Posterior vena cava (tissue), 2 donors: ENCODE measurements at regions not wholly inside any gene's neighbourhood (a gene's known extent, or its start where the extent isn't known, plus 50 kb on each side); places are given as distances from the start of the nearest gene placed in this dataset.

Experiments
- DNase-seq: peaks from one replicate; pipeline ENCODE4 v3.0.0-alpha.2; 2020; ENCODE audit warnings: low spot score
- intact Hi-C, 2 donors: fragments of 100-400 bp; cut with DNase I; formaldehyde crosslinking; loops; one replicate each; pipeline versions ENCODE4 v1.14.1 to v1.14.2; 2022 to 2023
- donor health status: DM: yes; HTN: yes; CAD: no.
- donor health status: DM: yes; HTN: yes; CAD: no.

DNA sequence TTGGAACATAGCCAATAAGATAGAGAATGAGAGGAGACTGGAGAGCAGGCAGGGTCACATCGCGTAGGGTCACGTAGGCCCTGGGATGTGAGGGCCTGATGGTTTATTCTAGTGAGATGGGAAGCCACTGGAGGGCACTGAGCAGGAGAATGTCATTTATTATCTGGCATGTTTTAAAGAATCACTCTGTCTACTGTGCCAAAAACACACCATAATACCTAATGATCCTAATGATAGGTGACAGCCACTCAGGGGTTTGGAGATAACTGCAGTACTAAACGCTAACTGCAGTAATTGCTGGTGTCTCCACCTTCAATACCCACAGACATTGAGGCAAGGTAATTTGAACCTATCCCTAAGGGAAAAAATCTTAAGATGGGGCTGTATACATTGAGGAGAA, 185.4 kb downstream of the TTLL7 start:
- intact Hi-C loops = no loop called here
- no peak for DNase-seq

DNA sequence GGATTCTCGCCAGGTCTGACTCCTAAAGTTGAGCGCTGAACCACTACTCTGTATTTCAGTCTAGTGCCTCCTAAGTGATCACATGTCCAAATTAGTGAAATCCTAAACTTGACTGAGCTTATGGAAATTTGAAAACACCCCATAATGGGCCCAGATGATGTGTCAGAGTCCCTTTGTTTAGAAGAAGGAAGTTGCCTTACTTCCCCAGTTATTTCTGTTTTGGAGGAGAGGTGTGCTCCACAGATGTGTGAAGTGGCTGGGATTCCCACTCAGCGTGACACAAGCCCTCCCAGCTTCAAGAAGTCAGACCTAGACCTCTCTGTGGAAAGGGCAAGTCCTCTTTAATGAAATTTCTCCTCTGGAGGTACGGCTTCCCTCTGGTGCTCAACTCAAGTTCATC, 188.8 kb downstream of the TTLL7 start:
- intact Hi-C loops = no loop called here
- DNase-seq = no peak

DNA sequence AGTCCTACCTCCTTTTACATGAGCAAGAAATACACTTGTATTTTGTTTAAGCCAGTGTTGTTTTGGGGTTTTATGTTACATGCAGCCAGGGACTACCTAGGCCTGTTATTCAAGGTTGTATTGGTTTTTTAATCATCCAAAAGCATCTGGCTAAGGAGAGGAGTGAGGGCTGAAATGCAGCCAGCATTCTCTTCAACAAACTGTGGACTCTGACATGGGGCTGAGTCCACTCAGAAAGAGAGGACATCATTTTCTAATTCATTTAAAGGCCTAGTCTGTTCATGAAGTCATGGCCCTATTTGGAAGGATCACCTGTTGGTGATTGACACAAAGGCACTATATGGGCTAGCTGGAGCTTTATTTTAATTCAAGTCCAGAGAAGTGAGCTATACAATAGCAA, 190.4 kb downstream of the TTLL7 start:
- intact Hi-C loops = no loop called here
- no peak for DNase-seq

DNA sequence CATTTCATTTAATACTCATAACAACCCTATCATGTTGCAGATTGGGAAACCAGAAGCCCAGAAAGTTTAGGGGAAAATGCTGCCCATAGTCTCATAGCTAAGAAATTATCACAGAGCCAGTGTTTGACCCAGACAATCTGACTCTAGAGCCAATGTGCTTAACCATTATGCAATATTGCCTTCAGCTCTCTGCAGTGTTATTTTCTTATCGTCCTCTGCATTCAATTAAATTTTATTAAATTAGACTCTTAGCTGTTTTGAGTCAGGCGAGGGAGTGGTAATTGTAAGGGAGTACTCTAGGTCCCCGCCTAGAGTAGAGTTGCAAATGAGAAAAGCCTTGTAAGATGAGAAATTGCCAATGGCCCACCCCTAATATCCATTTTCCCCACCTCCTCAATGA, 191.1 kb downstream of the TTLL7 start:
- intact Hi-C loops = no loop called here
- DNase-seq = no peak

DNA sequence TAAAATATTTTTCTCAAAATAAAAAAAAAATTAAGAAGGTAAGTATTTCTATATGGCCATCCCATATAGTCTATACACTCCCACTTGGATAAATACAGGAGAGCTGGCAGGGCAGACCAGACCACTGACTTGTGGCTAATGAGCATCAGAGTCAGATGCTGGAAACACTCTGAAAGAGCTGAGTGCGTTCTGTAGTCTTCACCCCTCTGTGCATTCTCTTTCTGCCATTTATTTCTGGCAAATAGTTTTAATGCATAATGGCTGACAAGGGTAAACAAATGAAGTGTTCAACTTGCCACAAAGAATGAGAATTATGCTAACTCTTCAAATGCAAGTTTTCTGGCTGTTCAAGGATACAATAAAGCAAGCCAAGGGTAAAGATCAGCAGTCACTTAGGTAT, 191.7 kb downstream of the TTLL7 start:
- DNase-seq = no peak
- intact Hi-C loops = no loop called here

DNA sequence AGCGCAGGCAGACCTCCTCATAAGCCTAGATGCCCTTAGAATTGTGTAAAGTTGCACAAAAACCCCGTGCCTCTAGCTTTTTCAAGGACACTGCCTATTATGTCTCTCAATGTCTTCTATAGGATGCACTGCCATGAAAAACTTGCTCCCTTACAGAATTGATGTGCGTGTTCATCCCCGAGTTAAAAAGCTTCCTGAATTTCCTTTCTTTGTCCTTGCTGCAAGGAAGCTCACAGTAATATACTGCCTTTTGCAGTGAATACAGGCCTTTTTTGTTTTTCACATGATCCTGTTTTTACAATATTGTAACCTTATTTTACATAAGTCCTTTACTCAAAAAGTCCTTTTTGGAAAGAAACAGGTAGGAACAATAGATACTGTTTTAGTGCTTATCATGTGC, 193.0 kb downstream of the TTLL7 start:
- intact Hi-C loops = no loop called here
- DNase-seq = no peak

DNA sequence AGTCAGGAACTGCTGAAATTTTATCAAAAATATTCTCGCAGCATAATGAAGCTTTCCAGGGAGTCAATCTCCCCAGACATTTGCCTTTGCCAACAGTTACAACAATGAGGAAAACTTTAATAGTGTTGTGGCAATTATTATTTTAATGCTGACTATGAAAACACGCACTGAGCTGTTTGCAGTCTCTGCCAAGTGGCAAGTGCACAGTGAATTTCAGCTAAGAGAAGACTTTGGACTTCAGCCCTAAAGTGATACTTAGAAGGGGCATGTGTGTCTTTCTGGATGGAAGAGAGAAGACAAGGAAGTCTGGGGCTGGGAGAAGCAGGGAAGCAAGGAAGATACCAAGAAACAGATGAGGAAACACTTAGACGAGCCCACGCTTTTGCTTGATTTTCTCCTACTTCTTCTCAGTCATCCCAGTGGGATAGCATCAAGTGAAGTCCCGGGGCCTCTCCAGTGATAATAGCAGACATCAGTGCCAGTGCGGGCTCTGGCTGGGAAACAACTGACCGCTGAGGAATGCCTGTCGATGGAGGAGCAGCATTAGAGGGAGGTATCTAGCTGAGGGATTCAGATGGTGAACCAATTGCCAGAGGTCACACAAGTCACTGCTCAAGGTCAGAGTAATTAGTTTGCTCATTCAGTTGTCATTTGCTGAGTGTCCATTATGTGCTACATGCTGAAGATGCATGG, 196.3 kb downstream of the TTLL7 start:
- intact Hi-C loops = no loop called here
- no peak for DNase-seq

DNA sequence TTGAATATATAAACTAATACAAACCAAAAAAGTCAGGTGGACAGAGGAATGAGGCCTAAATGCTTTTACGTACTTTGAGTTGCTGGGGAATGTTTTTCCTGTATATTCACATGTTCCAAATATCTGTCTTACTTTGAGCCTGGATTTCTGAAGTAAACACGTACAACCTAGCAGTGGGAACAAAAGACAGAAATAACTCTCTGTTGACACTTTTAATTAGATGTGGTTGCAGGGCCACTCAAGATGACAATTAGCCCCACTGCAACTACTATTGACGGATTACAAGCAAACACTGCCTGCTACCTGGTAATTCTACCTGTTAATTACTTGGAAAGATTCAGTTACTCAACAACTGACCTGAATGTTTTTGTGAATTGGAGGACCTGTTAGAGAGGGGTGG, 196.9 kb downstream of the TTLL7 start:
- DNase-seq = no peak
- intact Hi-C loops = no loop called here

DNA sequence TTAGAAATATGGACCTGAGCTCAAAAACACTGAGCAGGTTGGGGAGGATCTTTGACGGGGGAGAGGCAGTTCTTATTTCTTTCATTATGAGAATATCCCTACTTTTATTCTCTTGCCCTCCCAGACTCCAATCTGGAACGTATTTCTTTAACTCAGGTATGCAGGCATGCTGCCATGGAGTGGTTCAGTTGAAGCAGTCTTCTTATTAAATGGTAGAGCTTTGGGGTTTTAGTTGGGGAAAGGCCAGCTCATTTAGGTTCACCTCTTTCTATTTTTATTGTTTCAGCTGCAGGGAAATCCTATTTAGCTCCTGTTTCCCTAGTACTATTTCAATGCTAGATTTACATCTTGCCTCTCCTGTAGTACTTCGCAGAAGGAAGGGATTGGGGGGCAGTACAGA, 198.9 kb downstream of the TTLL7 start:
- intact Hi-C loops = no loop called here
- no peak for DNase-seq

DNA sequence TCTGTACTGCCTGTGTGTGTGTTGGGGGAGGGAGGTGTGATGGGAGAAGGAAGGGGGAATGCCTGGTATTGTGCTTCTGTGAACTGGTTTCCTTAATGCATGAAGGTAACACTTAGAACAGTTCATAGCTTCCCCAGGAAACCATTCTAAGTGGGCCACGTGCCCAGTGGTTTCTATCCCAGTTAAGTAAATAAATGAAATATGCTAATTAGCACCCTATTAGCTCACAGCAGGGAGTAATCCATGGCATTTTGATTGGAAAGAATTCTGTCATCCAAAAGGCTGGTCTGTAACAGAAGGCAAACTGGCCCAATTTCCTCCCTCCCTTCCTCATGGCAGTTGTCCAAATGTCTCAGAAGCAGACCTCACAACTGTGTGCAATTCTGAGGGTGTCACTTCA, 199.3 kb downstream of the TTLL7 start:
- intact Hi-C loops = no loop called here

DNA sequence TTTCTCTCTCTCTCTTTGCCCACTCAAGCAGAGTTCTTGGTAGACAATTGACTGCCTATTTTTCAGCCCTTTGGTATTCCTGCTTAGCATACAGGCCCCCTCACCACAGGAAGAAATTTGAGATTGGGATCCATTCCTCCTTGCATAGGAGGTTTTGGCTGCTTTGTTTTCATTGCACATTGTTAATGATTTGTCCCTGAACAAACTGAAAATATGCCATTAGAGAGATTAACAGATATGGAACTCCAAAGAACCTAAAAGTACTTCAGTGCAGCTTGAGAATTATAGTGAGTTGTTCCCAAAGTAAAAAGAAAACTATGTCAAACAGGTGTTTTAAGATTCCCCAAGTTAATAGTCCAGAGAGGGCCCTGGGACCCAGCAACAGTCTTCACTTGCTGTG, 200.0 kb downstream of the TTLL7 start:
- intact Hi-C loops = no loop called here
- no peak for DNase-seq

More for the DNA sequence above, 199.3 kb downstream of the TTLL7 start:
- no peak for DNase-seq

DNA sequence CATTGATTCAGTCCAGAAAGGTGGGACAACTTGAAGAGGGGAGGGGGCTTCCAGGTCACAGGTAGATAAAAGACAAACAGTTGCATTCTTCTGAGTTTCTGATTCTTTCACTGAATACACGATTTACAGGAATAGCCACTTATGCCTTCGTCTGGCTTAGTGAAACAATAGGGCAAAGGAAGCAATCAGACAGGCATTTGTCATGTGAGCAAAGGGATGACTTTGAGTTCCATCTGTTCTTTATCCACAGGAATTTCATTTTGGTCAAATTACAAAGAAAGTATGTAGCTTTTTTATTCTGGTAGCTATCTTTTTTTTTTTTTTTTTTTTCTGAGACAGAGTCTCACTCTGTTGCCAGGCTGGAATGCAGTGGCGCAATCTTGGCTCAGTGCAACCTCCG, 202.5 kb downstream of the TTLL7 start:
- no peak for DNase-seq
- intact Hi-C loops = no loop called here

DNA sequence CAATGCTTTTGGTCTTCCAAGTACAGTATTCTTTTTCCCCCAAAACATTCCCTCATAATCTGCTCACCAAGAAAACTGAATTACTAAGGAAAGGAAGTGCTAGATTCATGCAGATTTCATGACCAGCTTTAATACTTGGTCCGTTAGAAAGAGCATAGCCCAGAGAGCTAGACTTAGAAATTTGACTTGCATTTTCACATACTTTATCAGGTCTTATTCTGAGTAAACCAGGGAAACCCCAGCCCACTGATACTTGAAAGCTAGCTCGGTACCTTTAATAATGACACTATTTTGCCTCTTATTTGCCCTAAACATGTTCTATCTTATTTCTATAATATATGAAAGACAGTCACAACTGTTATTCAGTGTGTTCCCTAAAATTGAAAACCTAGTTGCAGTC, 204.5 kb downstream of the TTLL7 start:
- intact Hi-C loops = no loop called here
- DNase-seq = no peak

DNA sequence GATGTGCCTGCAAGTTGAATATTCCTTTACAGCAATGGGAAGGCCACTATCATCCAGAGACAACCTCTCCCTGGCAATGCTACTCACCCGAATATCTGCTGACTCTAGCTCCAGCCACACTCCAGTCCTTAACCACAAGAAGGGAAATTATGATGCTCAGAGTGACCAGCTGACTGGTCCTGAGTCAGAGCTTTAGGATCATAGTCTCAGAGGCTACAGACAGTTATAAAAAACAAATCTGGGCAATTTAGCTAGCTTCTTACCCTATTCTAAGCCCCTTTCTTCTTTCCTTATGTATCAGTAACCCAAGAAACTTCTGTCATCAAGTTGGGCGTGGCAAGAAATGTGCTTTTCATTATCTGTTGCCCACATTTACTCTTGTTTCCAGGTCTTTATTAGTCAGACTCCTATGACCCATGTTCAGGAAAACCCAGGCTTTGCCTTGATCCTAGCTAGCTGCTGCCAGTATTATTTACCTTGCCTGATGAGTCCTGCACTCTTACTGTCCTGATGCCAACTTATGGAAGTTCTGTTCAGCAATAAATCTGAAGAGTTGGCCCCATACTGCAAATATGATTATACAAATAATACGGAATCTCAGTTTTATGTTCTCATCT, 207.0 kb downstream of the TTLL7 start:
- DNase-seq = no peak
- intact Hi-C loops = no loop called here

DNA sequence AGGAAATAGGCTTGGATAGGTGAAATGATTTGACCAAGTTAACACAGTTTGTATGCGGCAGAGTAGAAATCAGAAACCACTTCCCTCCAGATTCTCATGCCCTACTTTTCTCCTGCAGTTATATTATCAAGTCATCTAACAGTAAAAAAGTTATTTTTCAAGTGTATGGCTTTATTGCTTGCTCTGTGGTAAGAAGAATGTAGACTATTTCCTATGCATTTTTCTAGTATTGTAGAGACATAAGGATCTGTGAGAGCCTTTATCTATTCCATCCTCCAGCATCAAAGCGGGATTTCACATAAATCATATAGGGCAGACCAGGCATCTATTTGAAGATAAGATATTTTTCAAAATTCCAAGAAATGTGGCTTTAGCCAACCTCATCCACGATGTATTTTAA, 208.5 kb downstream of the TTLL7 start:
- intact Hi-C loops = no loop called here
- no peak for DNase-seq

DNA sequence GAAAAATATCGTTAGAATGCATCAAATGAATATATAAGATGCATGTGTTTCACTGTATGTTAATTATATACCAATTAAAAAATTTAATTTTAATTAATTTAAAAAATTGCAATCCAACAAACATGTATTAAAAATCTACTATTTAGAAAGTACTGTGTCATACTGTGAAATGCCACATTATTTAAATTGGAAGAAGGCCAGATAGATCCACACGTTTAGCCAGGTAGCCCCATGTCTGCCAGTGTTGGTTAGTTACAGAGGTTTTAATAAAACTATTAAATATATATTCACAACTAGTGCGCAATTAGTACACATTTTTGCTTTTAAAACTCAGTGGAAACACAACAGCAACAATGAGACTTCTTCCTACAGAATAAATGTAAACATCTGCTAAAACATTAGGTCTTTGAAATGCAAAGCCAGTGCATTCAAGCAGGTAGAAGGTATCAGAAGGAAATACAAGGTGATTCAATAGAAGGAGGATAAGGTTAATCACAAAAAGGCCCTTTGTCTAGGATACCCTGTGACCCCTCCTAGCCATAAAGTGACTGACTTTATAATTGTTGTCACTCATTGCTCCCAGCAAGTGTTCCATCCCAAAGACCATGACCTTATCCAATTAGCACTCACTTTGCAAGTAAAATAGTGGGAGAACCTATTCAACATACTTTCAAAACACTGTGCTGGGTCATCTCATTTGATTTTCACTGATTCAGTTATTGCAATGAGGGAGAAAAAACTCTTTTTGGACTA, 211.5 kb downstream of the TTLL7 start:
- intact Hi-C loops = no loop called here
- no peak for DNase-seq

DNA sequence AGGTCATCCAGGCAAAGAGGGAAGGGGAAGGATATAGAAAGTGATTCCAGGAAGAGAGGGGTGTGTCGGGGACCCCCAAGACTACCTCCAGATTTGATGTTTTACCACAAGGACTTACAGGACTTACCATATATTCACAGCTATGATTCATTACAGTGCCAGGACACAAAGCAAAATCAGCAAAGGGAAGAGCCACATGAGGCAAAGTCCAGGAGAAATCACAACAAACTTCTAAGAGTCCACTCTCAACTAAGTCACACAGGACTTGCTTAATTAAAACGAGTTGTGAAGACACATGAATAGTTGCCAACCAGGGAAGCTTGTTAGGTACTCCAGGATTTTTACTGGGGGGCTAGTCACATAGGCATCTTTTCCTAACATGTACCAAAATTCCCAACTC, 217.3 kb downstream of the TTLL7 start:
- no peak for DNase-seq
- intact Hi-C loops = no loop called here

DNA sequence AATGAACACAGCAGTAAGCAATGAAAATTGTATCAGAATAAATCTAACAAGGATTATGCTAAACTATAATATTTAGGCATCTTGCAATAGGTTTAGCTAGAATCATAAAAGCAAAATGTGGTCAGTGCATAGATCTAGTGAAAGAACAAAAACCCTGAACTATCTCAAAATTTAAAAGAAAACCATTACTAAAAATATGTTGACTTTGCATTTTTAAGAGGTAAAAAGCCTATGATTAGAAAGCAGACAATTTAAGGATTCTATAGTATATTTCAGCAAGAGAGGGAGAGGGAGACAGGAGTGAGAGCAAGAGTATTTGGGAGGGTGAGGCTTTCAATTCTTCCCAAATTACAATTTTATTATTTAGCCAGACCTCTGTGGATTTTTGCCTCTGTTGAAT, 219.4 kb downstream of the TTLL7 start:
- DNase-seq = no peak
- intact Hi-C loops = no loop called here

DNA sequence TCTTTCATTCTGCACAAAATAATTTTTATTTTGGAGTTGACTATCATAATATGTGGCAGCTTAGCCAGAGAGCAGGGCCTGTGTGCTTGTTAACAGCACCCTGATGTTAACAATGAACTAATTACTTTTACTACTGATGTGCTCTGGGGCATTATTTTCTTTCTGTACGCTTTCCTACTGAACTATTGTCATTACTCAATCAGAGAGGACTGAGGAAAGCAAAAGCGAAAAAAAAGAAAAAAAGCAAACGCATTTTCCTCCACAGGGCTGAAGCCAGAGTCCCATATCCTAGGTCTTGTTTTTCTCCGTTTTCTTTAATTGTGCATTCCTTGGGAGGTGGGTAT, 221.2 kb downstream of the TTLL7 start:
- intact Hi-C loops = no loop called here

DNA sequence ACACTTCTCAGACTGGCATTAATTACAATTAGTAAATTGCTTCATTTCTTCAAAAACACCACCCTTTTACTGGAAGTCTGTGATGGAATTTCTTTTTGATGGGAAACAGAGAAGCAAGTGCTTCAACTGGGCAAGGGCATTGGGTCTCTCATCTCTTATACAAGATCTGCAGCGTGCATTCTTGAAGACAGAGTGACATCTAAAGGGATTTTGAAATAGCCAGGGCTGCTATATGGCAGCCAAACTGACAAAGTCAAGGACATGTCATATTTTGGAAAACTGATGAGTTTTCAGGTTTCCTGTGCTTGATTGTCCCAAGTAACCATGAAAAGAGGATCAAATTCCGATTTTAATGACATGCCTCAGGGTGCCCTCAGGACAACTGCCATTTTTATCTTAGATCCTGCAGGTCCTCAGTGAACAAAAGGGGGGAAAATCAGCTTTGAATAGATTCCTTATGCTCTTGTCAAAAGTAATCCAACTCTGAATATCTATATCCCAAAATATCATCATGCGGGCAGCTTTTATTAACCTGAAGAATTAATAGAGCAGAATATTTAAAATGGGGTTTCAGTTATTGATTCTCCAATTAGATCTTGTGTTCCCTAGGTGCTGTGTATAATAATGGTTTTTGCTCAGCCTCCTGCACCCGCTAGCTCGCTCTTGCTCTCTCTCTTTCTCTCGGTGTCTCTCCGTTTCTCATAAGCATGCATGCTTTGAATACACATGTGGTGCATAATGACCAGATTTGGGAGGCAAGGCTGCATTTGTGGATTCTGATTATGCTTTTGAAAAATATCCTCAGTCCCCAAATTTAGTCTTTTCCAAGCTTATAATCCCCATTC, 221.8 kb downstream of the TTLL7 start:
- intact Hi-C loops = no loop called here
- no peak for DNase-seq

More for the DNA sequence above, 221.2 kb downstream of the TTLL7 start:
- DNase-seq = no peak
